Uterus (tissue), 2 donors: ENCODE measurements at regions not wholly inside any gene's neighbourhood (a gene's known extent, or its start where the extent isn't known, plus 50 kb on each side); places are given as distances from the start of the nearest gene placed in this dataset.

ENCODE experiments used
- POLR2A ChIP-seq, 2 donors: fragments of 450-650 bp; IDR thresholded peaks; one replicate each; pipeline ENCODE4 v1.6.1; 2016; ENCODE audit warnings: antibody characterized with exemption in 2 of 2, mild to moderate bottlenecking in 1 of 2, moderate library complexity in 1 of 2
- TF ChIP-seq, protein P1 (sequence below), 4 experiments: fragments of 200-600 bp in 2 of 4; fragments of 450-650 bp in 2 of 4; sonication (generic) in 2 of 4; IDR thresholded peaks; one replicate each; pipeline ENCODE4 v1.5.1; 2016 to 2019; ENCODE audit warnings: antibody characterized with exemption in 4 of 4, mild to moderate bottlenecking in 2 of 4, moderate library complexity in 1 of 4

DNA sequence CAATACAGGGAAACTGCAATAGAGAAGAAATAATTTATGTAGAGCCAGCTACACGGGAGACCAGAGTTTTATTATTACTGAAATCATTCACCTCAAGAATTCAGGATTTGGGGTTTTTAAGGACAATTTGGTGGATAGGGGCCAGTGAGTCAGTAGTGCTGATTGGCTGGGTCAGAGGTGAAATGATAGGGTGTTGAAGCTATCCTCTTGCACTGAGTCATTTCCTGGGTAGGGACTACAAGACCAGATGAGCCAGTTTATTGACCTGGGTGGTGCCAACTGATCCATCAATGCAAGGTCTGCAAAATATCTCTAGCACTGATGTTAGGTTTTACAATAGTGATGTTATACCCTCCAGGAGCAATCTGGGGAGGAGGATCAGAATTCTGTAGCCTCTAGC lies 486.3 kb downstream of the LRIG3 start:
- TF ChIP-seq, protein P1, sequence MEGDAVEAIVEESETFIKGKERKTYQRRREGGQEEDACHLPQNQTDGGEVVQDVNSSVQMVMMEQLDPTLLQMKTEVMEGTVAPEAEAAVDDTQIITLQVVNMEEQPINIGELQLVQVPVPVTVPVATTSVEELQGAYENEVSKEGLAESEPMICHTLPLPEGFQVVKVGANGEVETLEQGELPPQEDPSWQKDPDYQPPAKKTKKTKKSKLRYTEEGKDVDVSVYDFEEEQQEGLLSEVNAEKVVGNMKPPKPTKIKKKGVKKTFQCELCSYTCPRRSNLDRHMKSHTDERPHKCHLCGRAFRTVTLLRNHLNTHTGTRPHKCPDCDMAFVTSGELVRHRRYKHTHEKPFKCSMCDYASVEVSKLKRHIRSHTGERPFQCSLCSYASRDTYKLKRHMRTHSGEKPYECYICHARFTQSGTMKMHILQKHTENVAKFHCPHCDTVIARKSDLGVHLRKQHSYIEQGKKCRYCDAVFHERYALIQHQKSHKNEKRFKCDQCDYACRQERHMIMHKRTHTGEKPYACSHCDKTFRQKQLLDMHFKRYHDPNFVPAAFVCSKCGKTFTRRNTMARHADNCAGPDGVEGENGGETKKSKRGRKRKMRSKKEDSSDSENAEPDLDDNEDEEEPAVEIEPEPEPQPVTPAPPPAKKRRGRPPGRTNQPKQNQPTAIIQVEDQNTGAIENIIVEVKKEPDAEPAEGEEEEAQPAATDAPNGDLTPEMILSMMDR (IDR thresholded peaks at IDR 0.05), result no peak
- TF ChIP-seq POLR2A (IDR thresholded peaks at IDR 0.05), result no peak
